GM18909 (cell line): ENCODE measurements at regions not wholly inside any gene's neighbourhood (a gene's known extent, or its start where the extent isn't known, plus 50 kb on each side); places are given as distances from the start of the nearest gene placed in this dataset.

Experiments used
- ATAC-seq: cut with Tn5 transposase; IDR thresholded peaks from one replicate; pipeline ENCODE4 v1.9.1; 2021; ENCODE audit warnings: mild to moderate bottlenecking; ENCODE audit not compliant: unreplicated experiment, poor library complexity

GRCh38 chr1:170267317-170267716 is 121.6 kb downstream of the NTMT2 start:
- ATAC-seq: no peak

GRCh38 chr1:170271430-170272161 is 125.8 kb downstream of the NTMT2 start:
- no peak for ATAC-seq

- ATAC-seq: no peak
Observed at GRCh38 chr1:170273291-170274130, 127.8 kb downstream of the NTMT2 start.

GRCh38 chr1:170274131-170274501 is 128.4 kb downstream of the NTMT2 start:
- no peak for ATAC-seq

- no peak for ATAC-seq
Observed at GRCh38 chr1:170277985-170278384, 132.2 kb downstream of the NTMT2 start.

- no peak for ATAC-seq
Observed at GRCh38 chr1:170284016-170284415, 138.3 kb downstream of the NTMT2 start.

- no peak for ATAC-seq
Observed at GRCh38 chr1:170284512-170284911, 138.8 kb downstream of the NTMT2 start.

GRCh38 chr1:170284951-170285350 is 139.2 kb downstream of the NTMT2 start:
- ATAC-seq: no peak

- ATAC-seq: no peak
Observed at GRCh38 chr1:170288155-170288554, 142.4 kb downstream of the NTMT2 start.

- ATAC-seq: no peak
Observed at GRCh38 chr1:170290276-170290675, 144.5 kb downstream of the NTMT2 start.

- ATAC-seq: no peak
Observed at GRCh38 chr1:170290991-170291390, 145.2 kb downstream of the NTMT2 start.

- no peak for ATAC-seq
Observed at GRCh38 chr1:170291516-170291915, 145.8 kb downstream of the NTMT2 start.

- ATAC-seq: no peak
Observed at GRCh38 chr1:170296211-170296610, 150.5 kb downstream of the NTMT2 start.

GRCh38 chr1:170296642-170297041 is 150.9 kb downstream of the NTMT2 start:
- ATAC-seq: no peak

- ATAC-seq: no peak
Observed at GRCh38 chr1:170301596-170301995, 155.8 kb downstream of the NTMT2 start.

- ATAC-seq: no peak
Observed at GRCh38 chr1:170303034-170303433, 157.3 kb downstream of the NTMT2 start.

GRCh38 chr1:170305777-170306512 is 160.2 kb downstream of the NTMT2 start:
- ATAC-seq: no peak

GRCh38 chr1:170306513-170306910 is 160.8 kb downstream of the NTMT2 start:
- no peak for ATAC-seq

- ATAC-seq: no peak
Observed at GRCh38 chr1:170306948-170307347, 161.2 kb downstream of the NTMT2 start.

GRCh38 chr1:170307426-170307825 is 161.7 kb downstream of the NTMT2 start:
- no peak for ATAC-seq

- ATAC-seq: no peak
Observed at GRCh38 chr1:170309389-170310013, 163.7 kb downstream of the NTMT2 start.
